ENCODE measurements at regions not wholly inside any gene's neighbourhood (a gene's known extent, or its start where the extent isn't known, plus 50 kb on each side); places are given as distances from the start of the nearest gene placed in this dataset.

DNA sequence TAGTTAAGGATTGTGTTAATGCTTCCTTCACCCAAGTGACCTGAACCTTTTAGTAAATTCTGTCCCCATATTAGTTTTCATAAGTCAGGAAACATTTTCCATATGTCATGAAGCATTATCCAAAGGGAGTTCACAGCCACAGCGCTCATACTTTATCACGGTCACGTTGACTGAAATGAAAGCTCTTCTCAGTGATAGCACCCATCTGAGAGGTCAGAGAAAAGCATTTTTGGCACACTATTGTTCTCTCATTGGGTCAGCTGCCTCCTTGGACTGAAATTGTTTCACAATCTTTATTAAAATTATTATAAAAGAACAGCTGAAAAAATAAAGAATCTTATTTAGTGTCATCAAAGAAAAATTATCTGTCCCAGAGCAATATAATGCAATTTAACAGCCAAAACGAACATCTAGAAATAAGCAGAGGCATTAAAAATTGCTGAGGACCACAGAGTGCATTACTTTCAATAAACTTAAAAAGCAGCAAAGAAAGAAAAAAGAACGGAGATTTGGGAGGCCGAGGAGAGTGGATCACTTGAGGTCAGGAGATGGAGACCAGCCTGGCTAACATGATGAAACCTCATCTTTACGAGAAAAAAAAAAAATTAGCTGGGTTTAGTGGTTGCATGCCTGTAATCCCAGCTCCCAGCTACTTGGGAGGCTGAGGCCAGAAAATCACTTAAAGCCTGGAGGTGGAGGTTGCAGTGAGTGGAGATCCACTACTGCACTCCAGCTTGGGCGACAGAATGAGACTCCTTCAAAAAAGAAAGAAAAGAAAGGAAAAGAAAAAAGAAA is 680.8 kb upstream of the FAM241A start:
- no peak for DNase-seq (ENCODE audit: extremely low read depth in 1 of 2, low read depth in 1 of 2)

GRCh38 chr4:111466811-111467604 is 678.2 kb upstream of the FAM241A start:
- DNase-seq (ENCODE audit: extremely low read depth in 1 of 2, low read depth in 1 of 2): no peak

GRCh38 chr4:111475001-111475400 is 670.3 kb upstream of the FAM241A start:
- no peak for DNase-seq (ENCODE audit: extremely low read depth in 1 of 2, low read depth in 1 of 2)

DNA sequence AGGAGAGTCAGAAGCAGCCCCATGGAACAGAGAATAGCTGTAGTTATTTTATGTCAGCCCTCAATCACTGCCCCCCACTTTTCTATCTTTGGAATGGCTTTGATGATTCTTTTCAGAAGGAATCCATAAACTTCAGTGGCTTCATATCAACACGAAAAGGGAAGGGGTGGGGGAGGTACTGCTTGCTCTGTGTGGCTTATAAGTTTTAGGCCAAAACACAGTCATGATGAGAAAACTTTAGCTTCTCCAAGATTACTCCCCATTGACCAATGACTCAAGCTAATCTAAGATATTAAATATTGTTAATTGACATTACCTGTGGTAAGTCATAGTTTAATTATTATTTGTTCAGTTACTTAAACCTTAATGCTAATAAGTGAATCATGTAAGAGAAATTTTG is 669.6 kb upstream of the FAM241A start:
- no peak for DNase-seq (ENCODE audit: extremely low read depth in 1 of 2, low read depth in 1 of 2)

DNA sequence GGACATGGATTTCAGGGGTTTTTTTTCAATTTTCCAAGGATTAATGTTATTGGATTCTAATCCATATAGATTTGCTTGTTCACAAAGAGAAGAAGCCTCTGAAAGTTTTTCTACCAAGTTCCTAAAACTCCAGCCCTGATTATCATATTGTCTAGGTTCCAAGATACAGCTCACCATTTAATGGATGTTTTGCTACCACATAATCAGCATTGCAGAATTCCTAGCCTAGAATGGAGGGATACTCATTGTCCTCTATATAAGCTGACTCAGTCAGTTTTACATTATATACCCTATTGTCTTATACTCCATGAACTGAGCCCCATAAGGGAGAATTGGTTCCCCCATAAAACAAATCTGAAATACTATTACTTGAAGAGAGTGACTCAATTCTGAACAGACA is 664.7 kb upstream of the FAM241A start:
- no peak for DNase-seq (ENCODE audit: extremely low read depth in 1 of 2, low read depth in 1 of 2)

GRCh38 chr4:111483375-111484169 is 661.7 kb upstream of the FAM241A start:
- DNase-seq (ENCODE audit: extremely low read depth in 1 of 2, low read depth in 1 of 2): no peak

DNA sequence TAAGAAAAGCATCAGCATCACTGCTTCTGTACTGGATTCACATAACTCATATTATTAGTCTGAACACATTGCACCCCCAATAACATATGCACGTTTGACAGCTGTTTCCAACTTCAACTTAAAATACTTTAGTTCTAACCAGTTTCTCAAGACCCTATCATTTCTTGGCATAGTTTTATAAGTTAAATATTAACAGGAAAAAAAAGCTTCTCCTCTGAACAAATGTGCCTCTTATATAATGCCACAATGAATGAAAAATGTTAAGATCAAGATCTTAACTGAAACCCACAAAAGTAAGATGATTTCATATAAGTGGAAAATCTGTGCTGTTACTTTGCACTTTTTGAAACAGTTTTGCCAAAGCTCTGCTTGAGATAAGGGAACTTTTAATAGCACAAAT is 652.8 kb upstream of the FAM241A start:
- DNase-seq (ENCODE audit: extremely low read depth in 1 of 2, low read depth in 1 of 2): no peak

GRCh38 chr4:111494471-111494870 is 650.8 kb upstream of the FAM241A start:
- no peak for DNase-seq (ENCODE audit: extremely low read depth in 1 of 2, low read depth in 1 of 2)

GRCh38 chr4:111494971-111495370 is 650.3 kb upstream of the FAM241A start:
- no peak for DNase-seq (ENCODE audit: extremely low read depth in 1 of 2, low read depth in 1 of 2)

- DNase-seq (ENCODE audit: extremely low read depth in 1 of 2, low read depth in 1 of 2): no peak
These were observed 646.0 kb upstream of the FAM241A start for GRCh38 chr4:111499291-111499690.

DNA sequence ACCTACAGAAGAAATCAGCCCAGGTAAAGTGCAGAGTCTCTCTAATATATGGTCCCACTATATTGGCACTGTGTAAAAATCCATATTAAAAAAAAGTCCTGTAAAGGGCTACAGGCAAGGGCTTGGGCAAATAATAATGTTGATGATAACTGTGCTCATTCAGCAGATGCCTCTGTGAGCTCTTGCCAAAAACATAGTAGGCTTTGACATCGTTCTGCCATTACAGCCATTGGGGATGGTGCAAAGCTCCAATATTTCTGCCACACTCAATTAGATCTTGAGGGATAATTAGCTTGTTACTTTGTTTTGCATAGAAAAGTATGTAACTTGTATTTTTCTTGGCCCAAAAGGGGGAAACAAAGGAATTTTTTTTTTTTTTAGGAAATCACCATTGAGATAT is 645.5 kb upstream of the FAM241A start:
- DNase-seq (ENCODE audit: extremely low read depth in 1 of 2, low read depth in 1 of 2): no peak

- DNase-seq (ENCODE audit: extremely low read depth in 1 of 2, low read depth in 1 of 2): no peak
These were observed 644.4 kb upstream of the FAM241A start for GRCh38 chr4:111500858-111501257.

GRCh38 chr4:111501946-111502345 is 643.3 kb upstream of the FAM241A start:
- DNase-seq (ENCODE audit: extremely low read depth in 1 of 2, low read depth in 1 of 2): no peak

DNA sequence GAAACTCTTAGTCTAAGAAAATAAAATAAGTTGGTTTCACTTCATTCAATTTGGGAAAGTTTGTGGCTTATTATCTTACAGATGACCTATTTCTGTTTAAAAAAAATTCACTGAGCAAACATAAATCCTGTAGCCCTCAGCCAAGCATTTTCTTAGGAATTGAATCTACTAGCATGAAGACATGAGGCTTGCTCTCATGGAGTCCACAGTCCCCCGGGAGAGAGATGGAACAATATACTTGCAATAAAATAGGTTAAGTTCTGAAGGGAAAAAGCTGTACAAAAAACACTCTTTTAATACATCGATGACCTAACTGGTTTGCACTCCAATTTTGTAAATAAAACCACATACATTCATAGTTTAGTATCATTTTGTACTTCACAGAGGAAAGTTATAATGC is 642.6 kb upstream of the FAM241A start:
- no peak for DNase-seq (ENCODE audit: extremely low read depth in 1 of 2, low read depth in 1 of 2)

DNA sequence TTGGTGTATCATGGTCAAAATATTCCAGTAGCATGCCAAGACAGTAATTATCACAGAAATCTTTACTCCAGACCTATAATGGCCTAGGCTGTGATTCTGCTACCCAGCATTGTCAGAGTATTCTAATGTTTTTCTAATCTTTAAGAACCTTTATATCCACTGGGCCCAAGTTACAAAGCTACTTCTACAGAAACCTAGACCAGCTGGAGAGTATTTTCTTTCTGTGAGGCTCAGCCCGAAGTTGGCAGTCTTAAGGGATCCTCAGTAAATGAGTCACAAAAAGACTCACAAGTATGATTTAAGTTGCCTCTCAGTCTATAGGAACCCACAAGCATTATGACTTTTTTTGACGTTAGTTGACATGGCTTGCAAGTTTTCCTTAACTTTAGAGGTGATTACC is 638.5 kb upstream of the FAM241A start:
- DNase-seq (ENCODE audit: extremely low read depth in 1 of 2, low read depth in 1 of 2): no peak

DNA sequence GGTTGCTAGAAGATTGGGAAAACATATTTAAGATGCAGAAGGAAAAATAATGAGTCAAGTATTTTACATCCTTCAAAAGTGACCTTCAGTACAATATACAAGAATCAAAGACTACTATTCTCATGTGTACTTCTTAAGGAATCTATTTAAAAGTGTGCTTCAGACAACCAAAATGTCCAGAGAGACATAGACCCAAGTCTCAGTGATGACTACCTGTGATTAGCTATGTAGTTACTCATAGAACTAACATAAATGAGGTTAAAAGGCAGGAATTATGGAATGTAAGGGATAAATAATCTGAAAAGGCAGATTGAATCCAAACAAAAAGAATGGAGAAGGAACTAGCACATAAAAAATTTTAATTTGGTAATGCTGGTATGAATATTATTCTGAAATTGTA is 634.7 kb upstream of the FAM241A start:
- no peak for DNase-seq (ENCODE audit: extremely low read depth in 1 of 2, low read depth in 1 of 2)

- no peak for DNase-seq (ENCODE audit: extremely low read depth in 1 of 2, low read depth in 1 of 2)
These were observed 633.0 kb upstream of the FAM241A start for GRCh38 chr4:111512081-111512783.

DNA sequence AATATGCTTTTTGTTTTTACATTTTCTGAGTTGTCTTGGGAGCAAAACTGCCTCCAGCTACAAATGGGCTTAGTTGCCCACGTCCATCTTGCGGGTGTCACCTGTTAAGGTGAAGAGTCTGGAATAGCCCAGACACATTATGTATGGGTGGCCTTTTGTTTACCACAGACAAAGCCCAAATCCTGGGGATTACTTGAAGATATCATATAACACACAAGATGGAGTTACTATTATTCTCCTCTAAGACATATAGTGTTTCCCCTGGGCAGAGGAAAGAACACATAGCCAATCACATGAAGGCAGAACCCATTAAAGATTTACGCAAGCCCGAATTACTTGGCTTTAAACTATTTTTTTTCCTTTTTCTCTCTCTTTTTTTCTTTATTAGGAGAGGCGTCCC is 625.6 kb upstream of the FAM241A start:
- DNase-seq (ENCODE audit: extremely low read depth in 1 of 2, low read depth in 1 of 2): no peak

DNA sequence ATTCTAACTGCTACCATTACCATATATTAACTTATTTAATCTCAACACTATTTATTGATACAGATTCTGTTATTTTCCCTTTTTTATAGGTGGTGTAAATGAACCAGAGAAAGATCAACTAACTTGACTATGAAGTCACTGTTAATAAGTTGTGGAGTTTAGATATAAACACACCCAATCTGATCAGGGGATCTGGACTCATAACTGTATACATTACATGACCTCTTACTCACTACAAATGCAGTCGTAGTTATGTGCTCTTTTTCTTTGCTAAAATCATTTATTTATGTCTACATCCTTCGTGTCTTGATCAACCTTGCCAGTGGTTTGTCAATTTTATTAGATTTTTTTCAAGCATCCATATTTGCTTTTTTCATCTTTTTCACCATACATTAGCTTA is 614.8 kb upstream of the FAM241A start:
- no peak for DNase-seq (ENCODE audit: extremely low read depth in 1 of 2, low read depth in 1 of 2)

DNA sequence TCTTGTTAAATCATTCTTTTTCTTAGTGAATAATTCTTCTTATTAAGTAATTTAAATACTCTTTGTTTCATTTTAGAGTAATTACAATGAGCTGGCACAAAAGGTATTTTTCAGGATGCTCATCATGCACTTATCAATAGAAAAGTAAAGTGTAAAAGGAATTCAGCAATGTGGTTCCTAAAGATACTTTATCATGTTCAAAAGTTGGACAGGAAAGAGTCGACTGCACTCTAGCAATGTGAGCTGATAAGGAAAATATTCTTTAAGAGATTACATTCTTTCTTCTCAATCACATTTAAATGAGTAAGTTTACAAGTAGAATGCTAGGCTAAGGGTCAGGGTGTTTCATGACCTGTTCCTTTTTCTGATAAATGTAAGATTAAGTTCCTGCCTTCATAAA is 609.5 kb upstream of the FAM241A start:
- no peak for DNase-seq (ENCODE audit: extremely low read depth in 1 of 2, low read depth in 1 of 2)

GRCh38 chr4:111537165-111537564 is 608.1 kb upstream of the FAM241A start:
- DNase-seq (ENCODE audit: extremely low read depth in 1 of 2, low read depth in 1 of 2): no peak

Data from stimulated activated CD8-positive, alpha-beta memory T cell treated with anti-CD3 and anti-CD28 coated beads, Interleukin-7, amount 100 ng/mL, for 48 hours (primary cell).